8988T (cell line): ENCODE measurements at regions not wholly inside any gene's neighbourhood (a gene's known extent, or its start where the extent isn't known, plus 50 kb on each side); places are given as distances from the start of the nearest gene placed in this dataset.

ENCODE experiments used
- DNase-seq: peaks from one replicate; pipeline ENCODE4 v3.0.0; 2011

DNA sequence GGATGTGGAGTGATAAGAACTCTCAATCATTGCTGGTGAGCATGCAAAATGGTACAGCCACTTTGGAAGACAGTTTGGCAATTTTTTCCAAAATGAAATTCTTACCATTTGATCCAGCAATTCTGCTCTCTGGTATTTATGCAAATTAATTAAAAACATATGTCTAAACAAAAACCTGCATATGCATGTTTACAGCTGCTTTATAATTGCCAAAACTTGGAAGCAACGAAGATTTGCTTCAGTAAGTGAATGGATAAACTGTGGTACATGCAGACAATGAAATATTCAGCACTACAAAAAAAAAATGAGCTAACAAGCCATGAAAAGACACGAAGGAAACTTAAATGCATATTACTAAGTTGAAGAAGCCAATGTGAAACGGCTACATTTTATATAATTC is 55.5 kb upstream of the SMLR1 start:
- DNase-seq: no peak

DNA sequence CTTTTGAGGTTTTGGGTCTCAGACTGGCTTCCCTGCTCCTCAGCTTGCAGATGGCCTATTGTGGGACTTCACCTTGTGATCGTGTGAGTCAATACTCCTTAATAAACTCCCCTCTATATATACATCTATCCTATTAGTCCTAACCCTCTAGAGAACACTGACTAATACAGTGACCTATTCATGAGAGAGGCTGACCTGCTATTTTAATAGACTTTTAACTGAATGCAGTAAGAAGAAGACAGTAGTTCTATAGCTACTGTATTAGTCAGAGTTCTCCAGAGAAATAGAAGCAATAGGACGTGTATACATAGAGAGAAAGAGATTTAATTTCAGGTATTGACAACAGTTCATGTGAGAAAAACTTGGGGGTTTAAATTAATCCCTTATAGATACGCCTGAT is 53.3 kb upstream of the SMLR1 start:
- DNase-seq: no peak

- DNase-seq: no peak
These were observed 51.7 kb upstream of the SMLR1 start for GRCh38 chr6:130775411-130776012.

- no peak for DNase-seq
These were observed 50.8 kb upstream of the SMLR1 start for GRCh38 chr6:130776287-130776925.
